ENCODE measurements at regions not wholly inside any gene's neighbourhood (a gene's known extent, or its start where the extent isn't known, plus 50 kb on each side); places are given as distances from the start of the nearest gene placed in this dataset.

GRCh38 chr3:175977968-175978752 is 1119.0 kb downstream of the NAALADL2 start:
- FAIRE-seq, result no peak
- no peak for DNase-seq (ENCODE audit: insufficient read length, low spot score)
- TF ChIP-seq, protein P1, sequence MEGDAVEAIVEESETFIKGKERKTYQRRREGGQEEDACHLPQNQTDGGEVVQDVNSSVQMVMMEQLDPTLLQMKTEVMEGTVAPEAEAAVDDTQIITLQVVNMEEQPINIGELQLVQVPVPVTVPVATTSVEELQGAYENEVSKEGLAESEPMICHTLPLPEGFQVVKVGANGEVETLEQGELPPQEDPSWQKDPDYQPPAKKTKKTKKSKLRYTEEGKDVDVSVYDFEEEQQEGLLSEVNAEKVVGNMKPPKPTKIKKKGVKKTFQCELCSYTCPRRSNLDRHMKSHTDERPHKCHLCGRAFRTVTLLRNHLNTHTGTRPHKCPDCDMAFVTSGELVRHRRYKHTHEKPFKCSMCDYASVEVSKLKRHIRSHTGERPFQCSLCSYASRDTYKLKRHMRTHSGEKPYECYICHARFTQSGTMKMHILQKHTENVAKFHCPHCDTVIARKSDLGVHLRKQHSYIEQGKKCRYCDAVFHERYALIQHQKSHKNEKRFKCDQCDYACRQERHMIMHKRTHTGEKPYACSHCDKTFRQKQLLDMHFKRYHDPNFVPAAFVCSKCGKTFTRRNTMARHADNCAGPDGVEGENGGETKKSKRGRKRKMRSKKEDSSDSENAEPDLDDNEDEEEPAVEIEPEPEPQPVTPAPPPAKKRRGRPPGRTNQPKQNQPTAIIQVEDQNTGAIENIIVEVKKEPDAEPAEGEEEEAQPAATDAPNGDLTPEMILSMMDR (IDR thresholded peaks at IDR 0.05; ENCODE audit: insufficient read depth, missing control alignments), result no peak

- TF ChIP-seq, protein P1 (IDR thresholded peaks at IDR 0.05; ENCODE audit: insufficient read depth, missing control alignments), result no peak
- no peak for FAIRE-seq
These were observed 1110.3 kb downstream of the NAALADL2 start for GRCh38 chr3:175969456-175969855.

GRCh38 chr3:175965036-175965435 is 1105.9 kb downstream of the NAALADL2 start:
- FAIRE-seq (no peak), DNase-seq (ENCODE audit: insufficient read length, low spot score) (no peak)
- TF ChIP-seq, protein P1 (IDR thresholded peaks at IDR 0.05; ENCODE audit: insufficient read depth, missing control alignments), result no peak

More at GRCh38 chr3:175969456-175969855, 1110.3 kb downstream of the NAALADL2 start:
- no peak for DNase-seq (ENCODE audit: insufficient read length, low spot score)

- FAIRE-seq (no peak), DNase-seq (ENCODE audit: insufficient read length, low spot score) (no peak)
- TF ChIP-seq, protein P1 (IDR thresholded peaks at IDR 0.05; ENCODE audit: insufficient read depth, missing control alignments), result no peak
These were observed 1098.3 kb downstream of the NAALADL2 start for GRCh38 chr3:175957427-175957826.

DNA sequence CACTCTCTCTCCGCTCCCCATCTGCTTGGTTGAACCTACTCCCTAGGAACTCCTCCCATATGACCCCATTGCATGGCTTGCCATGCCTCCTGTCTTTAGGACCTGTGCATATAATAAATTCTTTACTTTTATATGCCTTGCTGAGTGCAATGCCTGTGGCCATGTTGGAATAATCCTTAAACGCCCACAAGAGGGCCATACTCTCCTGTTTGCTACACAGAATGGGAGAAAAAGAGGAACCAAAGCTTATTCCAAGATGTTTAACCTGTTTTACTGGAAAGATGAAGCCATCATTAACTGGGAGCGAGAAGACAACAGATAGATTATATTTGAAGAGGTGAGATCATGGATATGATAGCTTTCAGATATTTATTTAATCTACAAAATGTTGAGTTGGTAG is 1097.8 kb downstream of the NAALADL2 start:
- DNase-seq (ENCODE audit: insufficient read length, low spot score) (no peak), FAIRE-seq (no peak)
- TF ChIP-seq, protein P1 (IDR thresholded peaks at IDR 0.05; ENCODE audit: insufficient read depth, missing control alignments), result no peak

DNA sequence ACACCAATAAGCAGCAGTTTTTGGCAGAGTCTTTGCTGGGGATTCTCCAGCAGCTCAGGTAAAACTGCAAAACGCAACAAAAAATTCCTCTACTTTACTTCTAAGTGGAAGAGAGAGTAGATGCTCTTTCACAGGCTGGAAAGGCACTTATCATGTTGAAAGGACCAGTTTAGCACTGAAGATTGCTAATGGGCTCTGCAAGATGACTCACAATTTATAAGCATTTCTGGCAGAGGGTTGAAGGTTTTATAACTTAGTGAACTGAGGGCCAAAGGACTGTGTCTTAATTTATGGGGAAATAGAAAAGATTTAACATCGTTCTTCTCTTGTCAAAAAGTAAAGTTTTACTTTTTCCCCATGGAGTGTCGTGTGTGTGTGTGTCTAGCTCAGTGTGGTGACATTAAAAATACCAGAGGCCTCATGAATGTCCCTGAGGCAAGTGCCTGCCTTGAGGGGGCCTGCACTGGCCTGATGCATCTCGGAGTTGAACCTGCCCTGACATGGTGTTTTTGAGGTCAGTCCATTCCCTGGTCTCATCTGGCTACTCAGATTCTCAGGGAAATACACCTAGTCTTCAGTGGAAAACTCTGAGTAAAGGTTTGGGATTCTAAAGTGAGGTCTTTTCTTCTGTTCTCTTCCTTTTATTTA is 1092.0 kb downstream of the NAALADL2 start:
- FAIRE-seq (no peak), DNase-seq (ENCODE audit: insufficient read length, low spot score) (no peak)

More for the DNA sequence above, 1092.0 kb downstream of the NAALADL2 start:
- TF ChIP-seq, protein P1 (IDR thresholded peaks at IDR 0.05; ENCODE audit: insufficient read depth, missing control alignments), result no peak

Measured in D721Med (cell line).